Natural killer cell (primary cell): ENCODE measurements at regions not wholly inside any gene's neighbourhood (a gene's known extent, or its start where the extent isn't known, plus 50 kb on each side); places are given as distances from the start of the nearest gene placed in this dataset.

Experiments used
- ATAC-seq, 3 donors: fragments of 150-1000 bp in 2 of 3; fragments of 200-7000 bp in 1 of 3; cut with Tn5 transposase; 1 replicate in 1 of 3; 2 replicates in 2 of 3; pipeline ENCODE4 v1.10.0; 2021; ENCODE audit warnings: mild to moderate bottlenecking in 2 of 3, moderate library complexity in 2 of 3
- DNase-seq, 2 donors: peaks; one replicate each; pipeline versions ENCODE4 v3.0.0 to v3.0.0-alpha.2; 2013 to 2021; ENCODE audit warnings: mixed read lengths in 1 of 2
- H3K27ac ChIP-seq: one replicate; pipeline ENCODE4 v1.5.1; 2013; ENCODE audit warnings: mild to moderate bottlenecking, low read length
- H3K27me3 ChIP-seq: one replicate; pipeline ENCODE4 v1.6.1; 2013; ENCODE audit warnings: low read length; ENCODE audit not compliant: control insufficient read depth, insufficient read depth
- H3K36me3 ChIP-seq: one replicate; pipeline ENCODE4 v1.6.1; 2013; ENCODE audit warnings: low read length; ENCODE audit not compliant: control insufficient read depth, insufficient read depth
- H3K4me1 ChIP-seq: one replicate; pipeline ENCODE4 v1.6.1; 2013; ENCODE audit warnings: low read length; ENCODE audit not compliant: control insufficient read depth, insufficient read depth
- H3K4me3 ChIP-seq: one replicate; pipeline ENCODE4 v1.5.1; 2013; ENCODE audit warnings: low read length
- H3K9me3 ChIP-seq: one replicate; pipeline ENCODE4 v1.6.1; 2013; ENCODE audit warnings: low read length; ENCODE audit not compliant: control insufficient read depth, insufficient read depth
- H3K27ac Mint-ChIP-seq, 2 donors: one replicate each; pipeline ENCODE4 v1.8.0; 2022; ENCODE audit warnings: mild to moderate bottlenecking in 2 of 2, mixed read lengths in 2 of 2, moderate library complexity in 1 of 2
- H3K27me3 Mint-ChIP-seq, 2 donors: one replicate each; pipeline ENCODE4 v1.8.0; 2022; ENCODE audit warnings: low read depth in 2 of 2, mixed read lengths in 2 of 2
- H3K36me3 Mint-ChIP-seq: one replicate; pipeline ENCODE4 v1.8.0; 2022; ENCODE audit warnings: mixed read lengths
- H3K4me1 Mint-ChIP-seq, 2 donors: one replicate each; pipeline ENCODE4 v1.8.0; 2022; ENCODE audit warnings: mixed read lengths in 2 of 2
- H3K4me3 Mint-ChIP-seq: one replicate; pipeline ENCODE4 v1.8.0; 2022; ENCODE audit warnings: mild to moderate bottlenecking, moderate library complexity, mixed read lengths
- H3K9me3 Mint-ChIP-seq, 2 donors: one replicate each; pipeline ENCODE4 v1.8.0; 2022; ENCODE audit warnings: mixed read lengths in 2 of 2
- CTCF ChIP-seq: fragments of 200-600 bp; IDR thresholded peaks from one replicate; pipeline ENCODE4 v1.8.0; 2022; ENCODE audit warnings: antibody characterized with exemption
- whole genome bisulfite sequencing: methylation state at CpG from one replicate; pipeline ENCODE4 v1.1.7; 2013; ENCODE audit warnings: missing lambda C conversion rate; ENCODE audit not compliant: insufficient coverage; 5-methylcytosine and 5-hydroxymethylcytosine counted together
- intact Hi-C: fragments of 100-400 bp; cut with micrococcal nuclease; formaldehyde crosslinking; loops from one replicate; pipeline ENCODE4 v1.14.2; 2022

- Histone ChIP-seq H3K36me3 (no peaks in the 10 kb centered on the region), H3K27me3 (peaks cover 3% of the 10 kb centered on the region), H3K4me1 (no peaks in the 10 kb centered on the region), H3K9me3 (no peaks in the 10 kb centered on the region), H3K27ac (no peak overlapping the region), H3K4me3 (no peak overlapping the region)
- TF ChIP-seq CTCF, result no peak
- ATAC-seq (no peak), DNase-seq (no peak)
- no peaks in the 10 kb centered on the region for H3K9me3 Mint-ChIP-seq
- H3K4me3 Mint-ChIP-seq, result no peak overlapping the region
- no peaks in the 10 kb centered on the region for H3K36me3 Mint-ChIP-seq
- H3K27me3 Mint-ChIP-seq, result peaks cover 46 to 61% of the 10 kb centered on the region in 2 donors
- intact Hi-C loops, result no loop called here
- H3K4me1 Mint-ChIP-seq, result no peaks in the 10 kb centered on the region
- WGBS, result 88% methylated on average over 3 of the region's 3 CpGs
- no peak overlapping the region for H3K27ac Mint-ChIP-seq
These were observed 63.6 kb upstream of the LY86 start for GRCh38 chr6:6524951-6525350.

DNA sequence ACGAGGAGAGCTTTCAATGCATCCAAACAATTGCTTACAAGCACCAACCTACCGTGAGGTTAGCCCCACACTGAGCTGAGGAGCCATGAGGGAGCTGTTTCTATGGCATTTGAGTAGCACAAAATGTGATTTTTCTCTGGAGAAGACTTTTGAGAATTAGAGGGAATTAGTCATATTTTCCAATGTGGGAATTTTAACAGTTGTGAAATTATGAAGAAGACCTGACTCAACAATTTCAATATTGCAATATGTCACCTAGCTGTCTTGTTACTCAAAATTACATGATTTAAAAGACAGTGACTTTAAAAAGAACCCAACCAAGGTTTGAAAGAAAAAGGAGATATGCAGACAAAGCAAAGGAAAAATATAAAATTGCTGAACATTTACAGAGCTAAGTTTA lies 62.6 kb upstream of the LY86 start:
- Mint-ChIP-seq H3K9me3 (no peaks in the 10 kb centered on the region), H3K36me3 (no peaks in the 10 kb centered on the region), H3K27ac (no peak overlapping the region), H3K4me1 (no peaks in the 10 kb centered on the region), H3K27me3 (peaks cover 47 to 64% of the 10 kb centered on the region in 2 donors), H3K4me3 (no peak overlapping the region)
- Histone ChIP-seq H3K4me1 (no peaks in the 10 kb centered on the region), H3K27ac (no peak overlapping the region), H3K36me3 (no peaks in the 10 kb centered on the region), H3K4me3 (no peak overlapping the region), H3K9me3 (no peaks in the 10 kb centered on the region), H3K27me3 (peaks cover 5% of the 10 kb centered on the region)
- WGBS, result 90% methylated on average over 2 of the region's 2 CpGs
- DNase-seq, result no peak
- no peak for TF ChIP-seq CTCF
- intact Hi-C loops, result no loop called here
- ATAC-seq, result no peak

- H3K27me3 ChIP-seq, result peaks cover 5% of the 10 kb centered on the region
- intact Hi-C loops, result no loop called here
- 76% methylated on average over 3 of the region's 3 CpGs for WGBS
- ATAC-seq (no peak), DNase-seq (no peak)
- peaks cover 34 to 55% of the 10 kb centered on the region in 2 donors for H3K27me3 Mint-ChIP-seq
- no peak for TF ChIP-seq CTCF
- H3K4me1 Mint-ChIP-seq, result no peaks in the 10 kb centered on the region
- H3K36me3 Mint-ChIP-seq, result no peaks in the 10 kb centered on the region
- H3K4me3 Mint-ChIP-seq, result no peak overlapping the region
- H3K4me3 ChIP-seq, result no peak overlapping the region
- H3K9me3 Mint-ChIP-seq, result no peaks in the 10 kb centered on the region
- H3K27ac Mint-ChIP-seq, result no peak overlapping the region
- H3K9me3 ChIP-seq, result no peaks in the 10 kb centered on the region
- H3K36me3 ChIP-seq, result no peaks in the 10 kb centered on the region
- H3K27ac ChIP-seq, result no peak overlapping the region
- no peaks in the 10 kb centered on the region for H3K4me1 ChIP-seq
These were observed 59.2 kb upstream of the LY86 start for GRCh38 chr6:6529275-6529674.

GRCh38 chr6:6533176-6533575 lies 55.3 kb upstream of the LY86 start:
- ATAC-seq (no peak), DNase-seq (no peak)
- no peak overlapping the region for H3K27ac ChIP-seq
- no peak overlapping the region for H3K4me3 ChIP-seq
- Mint-ChIP-seq H3K27ac (no peak overlapping the region), H3K9me3 (no peaks in the 10 kb centered on the region), H3K36me3 (no peaks in the 10 kb centered on the region), H3K4me3 (no peak overlapping the region), H3K27me3 (peaks cover 29 to 47% of the 10 kb centered on the region in 2 donors), H3K4me1 (no peaks in the 10 kb centered on the region)
- H3K27me3 ChIP-seq, result peaks cover 2% of the 10 kb centered on the region
- intact Hi-C loops, result no loop called here
- 75% methylated on average over 3 of the region's 3 CpGs for WGBS
- H3K4me1 ChIP-seq, result no peaks in the 10 kb centered on the region
- no peaks in the 10 kb centered on the region for H3K36me3 ChIP-seq
- TF ChIP-seq CTCF, result no peak
- H3K9me3 ChIP-seq, result no peaks in the 10 kb centered on the region
